Esophagus squamous epithelium (tissue), 5 donors: ENCODE measurements at regions not wholly inside any gene's neighbourhood (a gene's known extent, or its start where the extent isn't known, plus 50 kb on each side); places are given as distances from the start of the nearest gene placed in this dataset.
"Not testable (repeated sequence)": the region's sequence is repeated elsewhere in the genome, so short reads cannot be mapped to it uniquely, and the experiment has no call there.

ENCODE experiments used
- DNase-seq: peaks from one replicate; lab custom pipeline; 2025; lab: John Stamatoyannopoulos, UW
- H3K27ac ChIP-seq, 4 donors: fragments of 200-600 bp; sonication (generic); one replicate each; pipeline ENCODE4 v1.5.1; 2016 to 2019; ENCODE audit warnings: mild to moderate bottlenecking in 1 of 4
- H3K27me3 ChIP-seq, 4 donors: fragments of 200-600 bp; sonication (generic); 1 replicate in 3 of 4; 2 replicates in 1 of 4; pipeline versions ENCODE4 v1.5.1 to v1.6.0; 2017 to 2021; ENCODE audit warnings: antibody characterized with exemption in 1 of 4
- H3K36me3 ChIP-seq, 3 donors: fragments of 200-600 bp; sonication (generic); one replicate each; pipeline ENCODE4 v1.5.1; 2016 to 2019
- H3K4me1 ChIP-seq, 3 donors: fragments of 200-600 bp; sonication (generic); one replicate each; pipeline ENCODE4 v1.5.1; 2017 to 2019
- H3K4me3 ChIP-seq, 4 donors: fragments of 200-600 bp; sonication (generic); 1 replicate in 3 of 4; 2 replicates in 1 of 4; pipeline ENCODE4 v1.5.1; 2016 to 2019; ENCODE audit warnings: mild to moderate bottlenecking in 2 of 4, moderate library complexity in 1 of 4
- H3K9me3 ChIP-seq, 3 donors: fragments of 200-600 bp; sonication (generic); one replicate each; pipeline ENCODE4 v1.5.1; 2016 to 2019
- CTCF ChIP-seq, 6 experiments: fragments of 450-650 bp in 4 of 6; fragments of 200-600 bp in 2 of 6; sonication (generic) in 2 of 6; IDR thresholded peaks; one replicate each; pipeline ENCODE4 v1.5.1; 2016 to 2019; ENCODE audit warnings: antibody characterized with exemption in 6 of 6, mild to moderate bottlenecking in 4 of 6, moderate library complexity in 4 of 6
- POLR2A ChIP-seq, 4 donors: fragments of 450-650 bp; IDR thresholded peaks; one replicate each; pipeline ENCODE4 v1.6.1; 2017; ENCODE audit warnings: antibody characterized with exemption in 4 of 4, mild to moderate bottlenecking in 4 of 4, moderate library complexity in 3 of 4
- WGBS, 2 donors: methylation state at CpG; one replicate each; pipeline ENCODE4 v1.1.5; 2018; 5-methylcytosine and 5-hydroxymethylcytosine counted together
- intact Hi-C: fragments of 100-400 bp; cut with DNase I; formaldehyde crosslinking; loops from one replicate; pipeline ENCODE4 v1.15.0; 2022
- donor health status: DM: yes; HTN: yes; CAD: no.

- intact Hi-C loops = no loop called here
- H3K36me3 ChIP-seq = no peaks in the 10 kb centered on the region
- H3K4me1 ChIP-seq = no peaks in the 10 kb centered on the region
- no peaks in the 10 kb centered on the region for H3K9me3 ChIP-seq
- no peaks in the 10 kb centered on the region for H3K27me3 ChIP-seq
- H3K27ac ChIP-seq = no peak overlapping the region
- H3K4me3 ChIP-seq = no peak overlapping the region
- no peak for TF ChIP-seq POLR2A (IDR thresholded peaks at IDR 0.05)
- no peak for TF ChIP-seq CTCF (IDR thresholded peaks at IDR 0.05)
- DNase-seq = no peak
- WGBS, 2 donors = 4 to 8% methylated on average over 5 of the region's 5 CpGs
These were observed 87.1 kb upstream of the STEAP1 start for GRCh38 chr7:90067171-90067570.

DNA sequence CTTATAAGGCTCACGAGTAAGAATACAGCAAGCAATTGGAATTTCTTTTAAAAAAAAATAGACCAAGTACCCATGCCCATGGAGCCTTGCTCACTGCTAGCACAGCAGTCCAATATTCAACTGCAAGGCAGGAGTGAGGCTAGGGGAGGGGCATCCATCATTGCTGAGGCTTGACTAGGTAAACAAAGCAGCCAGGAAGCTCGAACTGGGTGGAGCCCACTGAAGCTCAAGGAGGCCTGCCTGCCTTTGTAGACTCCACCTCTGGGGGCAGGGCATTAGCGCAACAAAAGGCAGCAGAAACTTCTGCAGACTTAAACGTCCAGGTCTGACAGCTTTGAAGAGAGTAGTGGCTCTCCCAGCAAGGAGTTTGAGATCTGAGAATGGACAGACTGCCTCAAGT, 84.0 kb upstream of the STEAP1 start:
- H3K9me3 ChIP-seq, H3K27me3 ChIP-seq, H3K4me1 ChIP-seq, H3K36me3 ChIP-seq, DNase-seq, intact Hi-C loops, H3K4me3 ChIP-seq, H3K27ac ChIP-seq: not testable (repeated sequence)
- 29 to 32% methylated on average over 2 to 4 of the region's 4 CpGs for WGBS, 2 donors

GRCh38 chr7:90078921-90079320, 75.3 kb upstream of the STEAP1 start:
- Histone ChIP-seq H3K27me3 (no peaks in the 10 kb centered on the region), H3K36me3 (no peaks in the 10 kb centered on the region), H3K4me1 (no peaks in the 10 kb centered on the region), H3K9me3 (no peaks in the 10 kb centered on the region), H3K4me3 (no peak overlapping the region), H3K27ac (no peak overlapping the region)
- no peak for DNase-seq
- no peak for TF ChIP-seq POLR2A (IDR thresholded peaks at IDR 0.05)
- TF ChIP-seq CTCF (IDR thresholded peaks at IDR 0.05) = no peak
- WGBS, 2 donors = 57% methylated on average over 3 of the region's 3 CpGs
- intact Hi-C loops = no loop called here

DNA sequence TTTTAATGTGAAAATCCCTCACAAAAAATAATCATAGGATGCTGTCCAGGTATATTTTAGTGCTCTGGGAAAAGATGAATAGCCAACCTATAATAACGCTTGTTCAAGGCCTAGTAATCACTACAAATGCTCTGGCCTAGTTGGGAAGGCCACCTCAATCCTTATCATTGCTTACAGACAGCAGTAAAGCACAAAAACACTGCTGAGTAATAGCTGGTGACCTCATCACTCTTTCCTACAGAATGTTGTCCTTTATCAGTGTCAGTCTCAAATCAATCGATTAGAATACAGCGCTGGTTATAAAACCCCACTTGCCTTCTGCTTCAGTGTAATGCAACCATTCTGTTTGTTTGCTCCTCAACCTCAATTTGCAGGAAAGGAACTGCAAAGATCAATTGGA, 72.6 kb upstream of the STEAP1 start:
- Histone ChIP-seq H3K27ac (no peak overlapping the region), H3K36me3 (no peaks in the 10 kb centered on the region), H3K4me1 (no peaks in the 10 kb centered on the region), H3K27me3 (no peaks in the 10 kb centered on the region), H3K9me3 (no peaks in the 10 kb centered on the region), H3K4me3 (no peak overlapping the region)
- intact Hi-C loops = no loop called here
- no peak for DNase-seq
- TF ChIP-seq CTCF (IDR thresholded peaks at IDR 0.05) (no peak), POLR2A (IDR thresholded peaks at IDR 0.05) (no peak)
- WGBS, 2 donors = 67 to 81% methylated on average over 3 of the region's 3 CpGs

DNA sequence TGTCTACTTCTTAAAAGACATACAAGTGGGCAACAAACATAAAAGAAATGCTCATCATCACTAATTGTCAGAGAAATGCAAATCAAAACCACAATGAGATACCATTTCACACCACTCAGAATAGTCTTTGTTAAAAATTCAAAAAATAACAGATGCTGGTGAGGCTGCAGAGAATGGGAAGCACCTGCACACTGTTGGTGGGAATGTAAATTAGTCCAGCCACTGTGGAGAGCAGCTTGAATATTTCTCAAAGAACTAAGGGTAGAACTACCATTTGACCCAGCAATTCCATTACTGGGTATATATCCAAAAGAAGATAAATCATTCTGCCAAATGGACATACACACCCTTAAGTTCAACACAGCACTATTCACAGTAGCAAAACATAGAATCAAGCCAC, 61.8 kb upstream of the STEAP1 start:
- Histone ChIP-seq H3K9me3 (no peaks in the 10 kb centered on the region), H3K27me3 (no peaks in the 10 kb centered on the region), H3K36me3 (no peaks in the 10 kb centered on the region), H3K4me1 (no peaks in the 10 kb centered on the region), H3K4me3 (no peak overlapping the region), H3K27ac (no peak overlapping the region)
- intact Hi-C loops = no loop called here
- DNase-seq = no peak
- TF ChIP-seq CTCF (IDR thresholded peaks at IDR 0.05) (no peak), POLR2A (IDR thresholded peaks at IDR 0.05) (no peak)

DNA sequence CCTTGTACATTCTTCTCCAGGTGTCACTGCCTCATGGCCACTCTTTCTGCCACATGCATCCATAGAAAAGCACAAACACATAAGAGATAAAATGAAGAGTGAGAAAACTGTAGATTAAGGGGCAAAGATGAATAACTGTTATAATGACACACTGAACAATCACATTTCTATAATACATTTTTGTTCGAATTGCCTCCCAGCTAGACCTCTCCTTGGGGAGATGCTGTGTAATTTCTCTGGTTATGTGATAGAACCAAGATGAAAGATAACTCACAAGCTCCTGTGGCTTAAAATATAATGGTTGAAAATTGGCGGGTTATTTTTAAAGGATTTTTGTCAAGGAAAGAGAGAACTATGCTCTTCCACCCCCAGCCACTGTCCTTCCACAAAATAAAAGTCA, 60.2 kb upstream of the STEAP1 start:
- H3K27ac ChIP-seq = no peak overlapping the region
- intact Hi-C loops = no loop called here
- WGBS, 2 donors = 49 to 65% methylated on average over 2 of the region's 2 CpGs
- no peaks in the 10 kb centered on the region for H3K4me1 ChIP-seq
- H3K36me3 ChIP-seq = no peaks in the 10 kb centered on the region
- H3K4me3 ChIP-seq = no peak overlapping the region
- H3K27me3 ChIP-seq = no peaks in the 10 kb centered on the region
- no peak for DNase-seq
- no peaks in the 10 kb centered on the region for H3K9me3 ChIP-seq
- TF ChIP-seq POLR2A (IDR thresholded peaks at IDR 0.05) (no peak), CTCF (IDR thresholded peaks at IDR 0.05) (no peak)
